GM18498 (cell line): ENCODE measurements at regions not wholly inside any gene's neighbourhood (a gene's known extent, or its start where the extent isn't known, plus 50 kb on each side); places are given as distances from the start of the nearest gene placed in this dataset.

Experiments
- ATAC-seq: cut with Tn5 transposase; IDR thresholded peaks from one replicate; pipeline ENCODE4 v1.9.1; 2021; ENCODE audit warnings: mild to moderate bottlenecking, moderate library complexity; ENCODE audit not compliant: unreplicated experiment

GRCh38 chr11:80241766-80242165, 800.9 kb upstream of the TENM4 start:
- ATAC-seq, result no peak

GRCh38 chr11:80240245-80240644, 799.4 kb upstream of the TENM4 start:
- ATAC-seq, result no peak

GRCh38 chr11:80239217-80239616, 798.4 kb upstream of the TENM4 start:
- no peak for ATAC-seq

- ATAC-seq, result no peak
Observed at GRCh38 chr11:80227915-80228314, 787.1 kb upstream of the TENM4 start.

- no peak for ATAC-seq
Observed at GRCh38 chr11:80214413-80214812, 773.6 kb upstream of the TENM4 start.

GRCh38 chr11:80211673-80212072, 770.8 kb upstream of the TENM4 start:
- no peak for ATAC-seq

- no peak for ATAC-seq
Observed at GRCh38 chr11:80204021-80204420, 763.2 kb upstream of the TENM4 start.

- no peak for ATAC-seq
Observed at GRCh38 chr11:80196932-80197554, 756.2 kb upstream of the TENM4 start.

GRCh38 chr11:80196041-80196440, 755.2 kb upstream of the TENM4 start:
- ATAC-seq, result no peak

GRCh38 chr11:80194625-80195024, 753.8 kb upstream of the TENM4 start:
- ATAC-seq, result no peak

- no peak for ATAC-seq
Observed at GRCh38 chr11:80194016-80194415, 753.2 kb upstream of the TENM4 start.

- no peak for ATAC-seq
Observed at GRCh38 chr11:80188076-80188627, 747.3 kb upstream of the TENM4 start.

- no peak for ATAC-seq
Observed at GRCh38 chr11:80186692-80187091, 745.9 kb upstream of the TENM4 start.

- ATAC-seq, result no peak
Observed at GRCh38 chr11:80182901-80183300, 742.1 kb upstream of the TENM4 start.

GRCh38 chr11:80173371-80174136, 732.7 kb upstream of the TENM4 start:
- ATAC-seq, result no peak

GRCh38 chr11:80168796-80169195, 728.0 kb upstream of the TENM4 start:
- ATAC-seq, result no peak

- ATAC-seq, result no peak
Observed at GRCh38 chr11:80167766-80168165, 726.9 kb upstream of the TENM4 start.

GRCh38 chr11:80165744-80166143, 724.9 kb upstream of the TENM4 start:
- no peak for ATAC-seq

- ATAC-seq, result no peak
Observed at GRCh38 chr11:80163441-80163840, 722.6 kb upstream of the TENM4 start.

- ATAC-seq, result no peak
Observed at GRCh38 chr11:80163011-80163410, 722.2 kb upstream of the TENM4 start.

GRCh38 chr11:80162387-80162786, 721.6 kb upstream of the TENM4 start:
- no peak for ATAC-seq

- no peak for ATAC-seq
Observed at GRCh38 chr11:80157447-80157846, 716.6 kb upstream of the TENM4 start.
